ENCODE measurements at regions not wholly inside any gene's neighbourhood (a gene's known extent, or its start where the extent isn't known, plus 50 kb on each side); places are given as distances from the start of the nearest gene placed in this dataset.

DNA sequence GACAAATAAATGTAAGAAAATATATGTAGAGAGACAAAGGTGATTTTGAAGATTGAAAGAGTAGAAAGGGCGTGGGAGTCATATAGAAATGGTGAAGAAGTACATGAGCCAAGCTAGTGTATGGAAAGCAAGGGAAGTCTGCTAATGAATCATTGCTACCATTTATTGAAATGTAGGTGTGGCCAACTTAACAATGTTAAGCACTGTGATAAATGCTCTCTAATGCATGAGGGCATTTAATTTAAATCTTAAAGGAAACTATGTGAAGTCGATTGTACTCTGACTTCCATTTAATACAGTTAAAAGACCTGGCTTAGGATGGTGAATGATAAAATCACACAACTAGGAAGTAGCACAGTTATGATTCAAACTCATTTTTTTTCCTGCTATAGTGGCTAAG lies 219.9 kb downstream of the CASP12 start:
- TF ChIP-seq, protein P1, sequence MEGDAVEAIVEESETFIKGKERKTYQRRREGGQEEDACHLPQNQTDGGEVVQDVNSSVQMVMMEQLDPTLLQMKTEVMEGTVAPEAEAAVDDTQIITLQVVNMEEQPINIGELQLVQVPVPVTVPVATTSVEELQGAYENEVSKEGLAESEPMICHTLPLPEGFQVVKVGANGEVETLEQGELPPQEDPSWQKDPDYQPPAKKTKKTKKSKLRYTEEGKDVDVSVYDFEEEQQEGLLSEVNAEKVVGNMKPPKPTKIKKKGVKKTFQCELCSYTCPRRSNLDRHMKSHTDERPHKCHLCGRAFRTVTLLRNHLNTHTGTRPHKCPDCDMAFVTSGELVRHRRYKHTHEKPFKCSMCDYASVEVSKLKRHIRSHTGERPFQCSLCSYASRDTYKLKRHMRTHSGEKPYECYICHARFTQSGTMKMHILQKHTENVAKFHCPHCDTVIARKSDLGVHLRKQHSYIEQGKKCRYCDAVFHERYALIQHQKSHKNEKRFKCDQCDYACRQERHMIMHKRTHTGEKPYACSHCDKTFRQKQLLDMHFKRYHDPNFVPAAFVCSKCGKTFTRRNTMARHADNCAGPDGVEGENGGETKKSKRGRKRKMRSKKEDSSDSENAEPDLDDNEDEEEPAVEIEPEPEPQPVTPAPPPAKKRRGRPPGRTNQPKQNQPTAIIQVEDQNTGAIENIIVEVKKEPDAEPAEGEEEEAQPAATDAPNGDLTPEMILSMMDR (IDR thresholded peaks at IDR 0.05) = no peak
- TF ChIP-seq POLR2A (IDR thresholded peaks at IDR 0.05) = no peak
